Mesenchymal stem cell (in vitro differentiated cells and primary cell): ENCODE measurements at regions not wholly inside any gene's neighbourhood (a gene's known extent, or its start where the extent isn't known, plus 50 kb on each side); places are given as distances from the start of the nearest gene placed in this dataset.

ENCODE experiments used
- DNase-seq: peaks from one replicate; pipeline ENCODE4 v3.0.0-alpha.2; 2013
- H2AFZ ChIP-seq: one replicate; pipeline ENCODE4 v1.6.1; 2013; ENCODE audit warnings: low read depth, mild to moderate bottlenecking, control low read depth, inconsistent platforms, low read length, moderate library complexity
- H2AK5ac ChIP-seq: 2 replicates; pipeline ENCODE4 v1.6.1; 2013; ENCODE audit warnings: low read length, moderate library complexity, mild to moderate bottlenecking, inconsistent platforms; ENCODE audit not compliant: severe bottlenecking
- H2BK120ac ChIP-seq: one replicate; pipeline ENCODE4 v1.6.1; 2013; ENCODE audit warnings: low read depth, mild to moderate bottlenecking, inconsistent platforms, low read length, moderate library complexity
- H2BK12ac ChIP-seq, 2 experiments: one replicate each; pipeline ENCODE4 v1.6.1; 2013; ENCODE audit warnings: inconsistent platforms in 2 of 2, low read length in 2 of 2, mild to moderate bottlenecking in 2 of 2, moderate library complexity in 2 of 2, control low read depth in 1 of 2
- H2BK15ac ChIP-seq: one replicate; pipeline ENCODE4 v1.6.1; 2013; ENCODE audit warnings: mild to moderate bottlenecking, low read depth, inconsistent platforms; ENCODE audit not compliant: poor library complexity, severe bottlenecking
- H2BK5ac ChIP-seq: 2 replicates; pipeline ENCODE4 v1.6.1; 2013; ENCODE audit warnings: low read depth, mild to moderate bottlenecking, low read length, control low read depth, inconsistent platforms; ENCODE audit not compliant: poor library complexity, severe bottlenecking
- H3K14ac ChIP-seq, 2 experiments: one replicate each; pipeline ENCODE4 v1.6.1; 2013; ENCODE audit warnings: inconsistent platforms in 2 of 2, low read length in 2 of 2, control low read depth in 1 of 2, mild to moderate bottlenecking in 1 of 2, moderate library complexity in 1 of 2
- H3K18ac ChIP-seq, 2 experiments: one replicate each; pipeline ENCODE4 v1.6.1; 2013; ENCODE audit warnings: inconsistent platforms in 2 of 2, low read length in 2 of 2, control low read depth in 1 of 2, low read depth in 1 of 2, mild to moderate bottlenecking in 1 of 2
- H3K23ac ChIP-seq, 2 experiments: one replicate each; pipeline ENCODE4 v1.6.1; 2013; ENCODE audit warnings: inconsistent platforms in 2 of 2, low read length in 2 of 2, mild to moderate bottlenecking in 2 of 2, moderate library complexity in 2 of 2, control low read depth in 1 of 2
- H3K27ac ChIP-seq: 2 replicates; pipeline ENCODE4 v1.5.1; 2013; ENCODE audit warnings: mild to moderate bottlenecking, moderate library complexity, low read length, control low read depth, inconsistent platforms; ENCODE audit not compliant: poor library complexity, severe bottlenecking
- H3K27me3 ChIP-seq, 2 experiments: 2 replicates each; pipeline versions ENCODE4 v1.6.1 to v1.7.0; 2013; ENCODE audit warnings: low read length in 2 of 2, mild to moderate bottlenecking in 2 of 2, moderate library complexity in 2 of 2, control low read depth in 1 of 2, inconsistent platforms in 1 of 2; ENCODE audit not compliant: control insufficient read depth in 1 of 2, insufficient read depth in 1 of 2
- H3K36me3 ChIP-seq, 2 experiments: 2 replicates each; pipeline versions ENCODE4 v1.6.1 to v1.7.0; 2013; ENCODE audit warnings: low read length in 2 of 2, control low read depth in 1 of 2, inconsistent platforms in 1 of 2, low read depth in 1 of 2, mild to moderate bottlenecking in 1 of 2; ENCODE audit not compliant: insufficient read depth in 2 of 2, control insufficient read depth in 1 of 2
- H3K4ac ChIP-seq, 2 experiments: one replicate each; pipeline ENCODE4 v1.6.1; 2013; ENCODE audit warnings: inconsistent platforms in 2 of 2, low read length in 2 of 2, mild to moderate bottlenecking in 2 of 2, moderate library complexity in 2 of 2, control low read depth in 1 of 2, low read depth in 1 of 2
- H3K4me1 ChIP-seq: 2 replicates; pipeline ENCODE4 v1.6.1; 2013; ENCODE audit warnings: low read depth, low read length, control low read depth; ENCODE audit not compliant: control insufficient read depth, insufficient read depth
- H3K4me2 ChIP-seq: 2 replicates; pipeline ENCODE4 v1.6.1; 2013; ENCODE audit warnings: low read length, mild to moderate bottlenecking, inconsistent platforms; ENCODE audit not compliant: poor library complexity, severe bottlenecking
- H3K4me3 ChIP-seq, 2 experiments: 2 replicates each; pipeline versions ENCODE4 v1.5.1 to v1.7.0; 2013; ENCODE audit warnings: low read length in 2 of 2, mild to moderate bottlenecking in 2 of 2, control low read depth in 1 of 2, low read depth in 1 of 2; ENCODE audit not compliant: insufficient read depth in 1 of 2
- H3K79me1 ChIP-seq: replicated peaks from 2 replicates; pipeline ENCODE4 v1.6.1; 2013; ENCODE audit warnings: mild to moderate bottlenecking, control low read depth, low read length, inconsistent platforms; ENCODE audit not compliant: poor library complexity, severe bottlenecking
- H3K9ac ChIP-seq: 2 replicates; pipeline ENCODE4 v1.7.0; 2013; ENCODE audit warnings: mild to moderate bottlenecking, low read length, moderate library complexity
- H3K9me3 ChIP-seq: 2 replicates; pipeline ENCODE4 v1.7.0; 2013; ENCODE audit warnings: mild to moderate bottlenecking, low read length; ENCODE audit not compliant: control insufficient read depth
- H4K8ac ChIP-seq: one replicate; pipeline ENCODE4 v1.6.1; 2013; ENCODE audit warnings: inconsistent platforms, mild to moderate bottlenecking, low read length, moderate library complexity
- H4K91ac ChIP-seq: one replicate; pipeline ENCODE4 v1.6.1; 2013; ENCODE audit warnings: mild to moderate bottlenecking, low read length, inconsistent platforms
- WGBS: methylation state at CpG from one replicate; pipeline ENCODE4 v1.1.7; 2013; ENCODE audit warnings: mixed read lengths; 5-methylcytosine and 5-hydroxymethylcytosine counted together

DNA sequence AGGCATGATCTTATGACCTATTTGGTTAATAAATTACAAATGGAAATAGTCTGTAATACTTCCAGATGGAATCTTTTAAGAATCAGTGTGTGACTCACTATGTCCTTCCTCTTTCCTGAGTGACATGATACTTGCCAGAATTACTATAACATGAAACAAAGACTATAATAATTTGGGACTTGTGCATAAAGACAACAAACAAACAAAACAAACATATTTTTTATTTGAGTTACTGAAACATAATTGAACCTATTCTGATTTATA is 1268.1 kb downstream of the OTOL1 start:
- Histone ChIP-seq H3K23ac (no peak overlapping the region), H3K14ac (no peak overlapping the region), H4K91ac (no peak overlapping the region), H3K4me3 (no peak overlapping the region), H3K4ac (no peak overlapping the region), H2AFZ (no peak overlapping the region), H2BK120ac (no peak overlapping the region), H2AK5ac (no peak overlapping the region), H2BK5ac (no peak overlapping the region), H3K27me3 (no peaks in the 10 kb centered on the region), H3K4me1 (peaks cover 4% of the 10 kb centered on the region), H3K9ac (no peak overlapping the region), H3K4me2 (no peak overlapping the region), H2BK12ac (no peak overlapping the region), H3K36me3 (no peaks in the 10 kb centered on the region), H4K8ac (no peak overlapping the region), H3K18ac (no peak overlapping the region), H2BK15ac (no peak overlapping the region), H3K79me1 (no peaks in the 10 kb centered on the region), H3K9me3 (no peaks in the 10 kb centered on the region), H3K27ac (no peak overlapping the region)
- peak; percentile 26 for DNase-seq

- Histone ChIP-seq H3K4ac (peak overlapping the region; percentile 9 to 70), H2BK120ac (no peak overlapping the region), H3K23ac (no peak overlapping the region), H3K36me3 (no peaks in the 10 kb centered on the region), H3K27me3 (no peaks in the 10 kb centered on the region), H3K79me1 (no peaks in the 10 kb centered on the region), H3K4me3 (no peak overlapping the region), H2AK5ac (peak overlapping the region; percentile 34), H3K9ac (no peak overlapping the region), H2BK5ac (no peak overlapping the region), H2BK12ac (peak overlapping the region; percentile 1 to 17), H3K27ac (no peak overlapping the region), H3K4me1 (peaks cover 4% of the 10 kb centered on the region), H2BK15ac (peak overlapping the region; percentile 55), H2AFZ (no peak overlapping the region), H3K14ac (peak overlapping the region in 1 of 2 experiments; percentile 6), H3K9me3 (no peaks in the 10 kb centered on the region), H3K4me2 (no peak overlapping the region), H4K8ac (peak overlapping the region; percentile 72), H4K91ac (peak overlapping the region; percentile 79), H3K18ac (peak overlapping the region; percentile 14 to 89)
- no peak for DNase-seq
- 98% methylated on average over 3 of the region's 3 CpGs for WGBS
Measured at GRCh38 chr3:162765524-162765923, 1268.9 kb downstream of the OTOL1 start.

GRCh38 chr3:162769564-162769963 is 1273.0 kb downstream of the OTOL1 start:
- H3K14ac ChIP-seq = no peak overlapping the region
- no peak overlapping the region for H2AFZ ChIP-seq
- H2BK5ac ChIP-seq = no peak overlapping the region
- peaks cover 4% of the 10 kb centered on the region for H3K4me1 ChIP-seq
- no peaks in the 10 kb centered on the region for H3K36me3 ChIP-seq
- H3K18ac ChIP-seq = no peak overlapping the region
- H3K23ac ChIP-seq = no peak overlapping the region
- no peak overlapping the region for H2BK120ac ChIP-seq
- H3K4me3 ChIP-seq = no peak overlapping the region
- no peak overlapping the region for H2BK12ac ChIP-seq
- no peak overlapping the region for H3K4ac ChIP-seq
- H3K27me3 ChIP-seq = no peaks in the 10 kb centered on the region
- H2AK5ac ChIP-seq = no peak overlapping the region
- no peak overlapping the region for H4K91ac ChIP-seq
- no peaks in the 10 kb centered on the region for H3K9me3 ChIP-seq
- no peaks in the 10 kb centered on the region for H3K79me1 ChIP-seq
- peak; percentile 57 for DNase-seq
- H2BK15ac ChIP-seq = no peak overlapping the region
- no peak overlapping the region for H4K8ac ChIP-seq
- no peak overlapping the region for H3K9ac ChIP-seq
- H3K4me2 ChIP-seq = no peak overlapping the region
- H3K27ac ChIP-seq = no peak overlapping the region

- Histone ChIP-seq H2BK12ac (no peak overlapping the region), H3K4me2 (no peak overlapping the region), H2AFZ (no peak overlapping the region), H4K8ac (no peak overlapping the region), H3K79me1 (no peaks in the 10 kb centered on the region), H2BK15ac (no peak overlapping the region), H3K18ac (no peak overlapping the region), H3K9me3 (no peaks in the 10 kb centered on the region), H3K4me3 (no peak overlapping the region), H3K9ac (no peak overlapping the region), H3K4ac (no peak overlapping the region), H4K91ac (no peak overlapping the region), H3K27me3 (no peaks in the 10 kb centered on the region), H2BK5ac (no peak overlapping the region), H3K14ac (no peak overlapping the region), H3K4me1 (peaks cover 2% of the 10 kb centered on the region), H3K23ac (no peak overlapping the region), H3K27ac (no peak overlapping the region), H3K36me3 (no peaks in the 10 kb centered on the region), H2BK120ac (peak overlapping the region; percentile 61), H2AK5ac (no peak overlapping the region)
- DNase-seq = peak; percentile 64
- WGBS = 43% methylated on average over 1 of the region's 2 CpGs
Measured at GRCh38 chr3:162770551-162770950, 1273.9 kb downstream of the OTOL1 start.
